ENCODE measurements at regions not wholly inside any gene's neighbourhood (a gene's known extent, or its start where the extent isn't known, plus 50 kb on each side); places are given as distances from the start of the nearest gene placed in this dataset.

- DNase-seq (ENCODE audit: insufficient read length, low spot score): peak; percentile 10
- no peak for FAIRE-seq
Measured at GRCh38 chr12:30440826-30441602, 254.7 kb downstream of the IPO8 start.

GRCh38 chr12:30439201-30439600, 256.5 kb downstream of the IPO8 start:
- FAIRE-seq (no peak), DNase-seq (ENCODE audit: insufficient read length, low spot score) (no peak)

GRCh38 chr12:30438601-30439041, 257.0 kb downstream of the IPO8 start:
- no peak for FAIRE-seq

GRCh38 chr12:30437616-30438015, 258.1 kb downstream of the IPO8 start:
- no peak for FAIRE-seq
- DNase-seq (ENCODE audit: insufficient read length, low spot score): no peak

More at GRCh38 chr12:30438601-30439041, 257.0 kb downstream of the IPO8 start:
- DNase-seq (ENCODE audit: insufficient read length, low spot score): no peak

- no peak for DNase-seq (ENCODE audit: insufficient read length, low spot score)
- FAIRE-seq: no peak
Measured at GRCh38 chr12:30437044-30437443, 258.6 kb downstream of the IPO8 start.

GRCh38 chr12:30428098-30428497, 267.6 kb downstream of the IPO8 start:
- no peak for FAIRE-seq
- no peak for DNase-seq (ENCODE audit: insufficient read length, low spot score)

- FAIRE-seq: no peak
- DNase-seq (ENCODE audit: insufficient read length, low spot score): no peak
Measured at GRCh38 chr12:30427555-30427954, 268.1 kb downstream of the IPO8 start.

GRCh38 chr12:30425445-30425844, 270.2 kb downstream of the IPO8 start:
- FAIRE-seq: no peak
- DNase-seq (ENCODE audit: insufficient read length, low spot score): no peak

- FAIRE-seq (peak; percentile 9), DNase-seq (ENCODE audit: insufficient read length, low spot score) (no peak)
Measured at GRCh38 chr12:30423330-30423729, 272.3 kb downstream of the IPO8 start.

- DNase-seq (ENCODE audit: insufficient read length, low spot score) (no peak), FAIRE-seq (no peak)
Measured at GRCh38 chr12:30422844-30423243, 272.8 kb downstream of the IPO8 start.

GRCh38 chr12:30420561-30420960, 275.1 kb downstream of the IPO8 start:
- no peak for DNase-seq (ENCODE audit: insufficient read length, low spot score)
- no peak for FAIRE-seq

GRCh38 chr12:30417697-30418231, 277.9 kb downstream of the IPO8 start:
- DNase-seq (ENCODE audit: insufficient read length, low spot score): peak; percentile 25
- FAIRE-seq: no peak

- FAIRE-seq: no peak
- no peak for DNase-seq (ENCODE audit: insufficient read length, low spot score)
Measured at GRCh38 chr12:30416631-30417030, 279.0 kb downstream of the IPO8 start.

- DNase-seq (ENCODE audit: insufficient read length, low spot score): no peak
- FAIRE-seq: no peak
Measured at GRCh38 chr12:30415777-30416176, 279.9 kb downstream of the IPO8 start.

GRCh38 chr12:30414507-30414906, 281.2 kb downstream of the IPO8 start:
- no peak for FAIRE-seq

GRCh38 chr12:30400349-30400748, 295.3 kb downstream of the IPO8 start:
- no peak for DNase-seq (ENCODE audit: insufficient read length, low spot score)
- no peak for FAIRE-seq

More at GRCh38 chr12:30414507-30414906, 281.2 kb downstream of the IPO8 start:
- no peak for DNase-seq (ENCODE audit: insufficient read length, low spot score)

GRCh38 chr12:30399859-30400258, 295.8 kb downstream of the IPO8 start:
- DNase-seq (ENCODE audit: insufficient read length, low spot score): no peak

GRCh38 chr12:30396576-30396975, 299.1 kb downstream of the IPO8 start:
- DNase-seq (ENCODE audit: insufficient read length, low spot score): no peak
- no peak for FAIRE-seq

More at GRCh38 chr12:30399859-30400258, 295.8 kb downstream of the IPO8 start:
- FAIRE-seq: no peak

GRCh38 chr12:30395190-30395589, 300.5 kb downstream of the IPO8 start:
- no peak for DNase-seq (ENCODE audit: insufficient read length, low spot score)
- FAIRE-seq: no peak

- DNase-seq (ENCODE audit: insufficient read length, low spot score) (no peak), FAIRE-seq (no peak)
Measured at GRCh38 chr12:30391766-30392366, 303.8 kb downstream of the IPO8 start.

GRCh38 chr12:30385706-30386105, 310.0 kb downstream of the IPO8 start:
- no peak for FAIRE-seq
- no peak for DNase-seq (ENCODE audit: insufficient read length, low spot score)

GRCh38 chr12:30384976-30385375, 310.7 kb downstream of the IPO8 start:
- DNase-seq (ENCODE audit: insufficient read length, low spot score) (no peak), FAIRE-seq (no peak)

All from HTR-8/SVneo (cell line).